Fibroblast of upper back skin (primary cell): ENCODE measurements at regions not wholly inside any gene's neighbourhood (a gene's known extent, or its start where the extent isn't known, plus 50 kb on each side); places are given as distances from the start of the nearest gene placed in this dataset.
A peak's percentile ranks its signal among the peaks of the same experiment; 100 is the strongest.
"Not testable (repeated sequence)": the region's sequence is repeated elsewhere in the genome, so short reads cannot be mapped to it uniquely, and the experiment has no call there.

ENCODE experiments used
- DNase-seq: peaks from one replicate; pipeline ENCODE4 v3.0.0-alpha.2; 2013

- DNase-seq, result no peak
Observed at GRCh38 chrX:34576864-34577263, 80.2 kb downstream of the TMEM47 start.

DNA sequence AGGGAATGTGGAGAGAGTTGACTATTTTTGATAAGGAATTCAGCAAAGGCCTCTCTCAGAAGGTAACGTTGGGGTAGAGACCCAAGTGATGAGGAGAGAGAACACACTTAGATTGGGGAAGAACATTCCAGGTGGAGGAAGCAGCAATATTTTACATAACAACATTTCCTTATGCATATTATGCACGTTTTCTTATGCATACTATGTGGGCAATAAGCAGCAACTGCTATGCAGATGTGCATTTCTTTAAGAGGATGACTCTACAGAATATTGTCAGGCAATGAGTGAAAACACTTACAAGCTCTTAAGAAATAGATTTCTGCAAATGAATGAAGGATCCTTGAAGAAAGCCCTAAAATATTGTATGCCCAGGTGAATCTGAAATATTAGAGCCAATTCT lies 91.1 kb downstream of the TMEM47 start:
- no peak for DNase-seq

- no peak for DNase-seq
Observed at GRCh38 chrX:34563804-34564203, 93.3 kb downstream of the TMEM47 start.

GRCh38 chrX:34563061-34563460 lies 94.0 kb downstream of the TMEM47 start:
- no peak for DNase-seq

- no peak for DNase-seq
Observed at GRCh38 chrX:34562006-34562405, 95.1 kb downstream of the TMEM47 start.

DNA sequence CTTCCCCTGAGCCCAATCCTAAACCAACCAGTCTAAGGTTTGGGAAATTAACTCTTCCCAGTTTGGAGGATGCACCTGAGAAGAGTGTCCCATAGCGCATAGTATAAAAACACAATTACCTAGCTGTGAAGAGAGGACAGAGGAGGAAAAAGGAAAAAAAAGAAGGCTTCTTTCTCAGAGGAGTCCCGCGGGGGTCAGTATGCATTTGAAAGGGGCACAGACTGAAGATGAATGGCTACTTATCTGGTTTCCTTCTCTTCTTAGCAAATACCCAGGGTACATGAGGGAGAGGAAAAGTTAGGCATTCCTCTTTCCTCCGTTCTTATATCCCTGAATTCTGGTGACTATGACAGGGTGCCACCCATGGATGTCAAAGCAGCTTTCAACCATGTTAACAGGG lies 96.9 kb downstream of the TMEM47 start:
- no peak for DNase-seq

DNA sequence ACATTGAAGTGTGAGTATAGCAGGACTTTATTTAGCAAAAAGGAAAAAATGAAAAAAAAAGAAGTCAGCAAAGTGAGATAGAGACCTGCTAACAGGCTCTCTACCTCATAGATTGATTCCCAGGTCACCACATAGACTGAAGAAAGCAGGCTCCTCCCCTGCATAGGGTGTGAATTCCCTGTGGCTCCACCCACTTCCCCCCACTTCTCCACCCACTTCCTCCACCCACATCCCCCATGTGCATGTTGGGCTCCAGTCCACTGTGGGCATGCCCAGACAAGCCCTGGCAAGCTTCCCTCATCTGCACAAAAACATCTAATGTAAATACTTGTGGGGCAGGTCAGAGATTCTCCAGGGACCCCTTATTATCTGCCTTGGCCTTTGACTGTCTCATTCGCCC lies 97.8 kb downstream of the TMEM47 start:
- DNase-seq, result peak; percentile 33

DNA sequence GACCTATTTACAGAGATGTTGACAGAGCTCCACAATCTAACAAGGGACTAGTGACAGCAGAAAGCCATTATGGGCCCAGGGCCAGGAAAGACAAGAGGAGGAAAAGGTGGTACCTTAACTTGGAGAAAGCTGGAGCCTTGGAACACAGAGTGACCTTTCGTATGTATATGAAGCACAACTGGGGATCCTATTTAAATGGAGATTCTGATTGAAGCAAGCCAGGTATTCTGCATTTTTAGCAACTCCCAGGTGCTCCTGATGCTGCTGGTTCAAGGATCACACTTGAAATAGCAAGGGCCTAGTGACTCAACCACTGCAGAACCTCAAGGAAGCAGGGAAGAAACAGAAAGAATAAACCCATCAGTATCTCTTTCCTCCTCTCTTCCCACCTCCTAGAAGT lies 99.4 kb downstream of the TMEM47 start:
- DNase-seq, result no peak

DNA sequence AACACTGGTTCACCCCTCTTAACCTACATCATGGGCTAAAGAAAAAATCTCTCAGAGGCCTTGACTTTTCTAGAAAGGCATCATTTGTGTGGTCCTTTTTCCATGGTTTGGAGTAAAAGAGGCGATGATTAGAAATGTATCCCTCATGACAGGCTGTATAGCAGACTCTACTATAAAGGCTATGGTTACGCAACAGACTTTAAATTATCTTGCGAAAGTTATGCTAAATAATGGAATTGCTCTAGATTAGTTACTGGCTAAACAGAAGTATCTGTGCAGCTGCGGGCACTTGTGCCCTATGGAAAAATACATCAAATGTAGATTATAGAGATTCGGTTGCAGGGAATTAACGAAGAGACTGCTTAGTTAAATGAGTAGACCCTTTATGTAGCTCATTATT lies 101.6 kb downstream of the TMEM47 start:
- DNase-seq, result no peak

- DNase-seq, result no peak
Observed at GRCh38 chrX:34546366-34546765, 110.7 kb downstream of the TMEM47 start.

DNA sequence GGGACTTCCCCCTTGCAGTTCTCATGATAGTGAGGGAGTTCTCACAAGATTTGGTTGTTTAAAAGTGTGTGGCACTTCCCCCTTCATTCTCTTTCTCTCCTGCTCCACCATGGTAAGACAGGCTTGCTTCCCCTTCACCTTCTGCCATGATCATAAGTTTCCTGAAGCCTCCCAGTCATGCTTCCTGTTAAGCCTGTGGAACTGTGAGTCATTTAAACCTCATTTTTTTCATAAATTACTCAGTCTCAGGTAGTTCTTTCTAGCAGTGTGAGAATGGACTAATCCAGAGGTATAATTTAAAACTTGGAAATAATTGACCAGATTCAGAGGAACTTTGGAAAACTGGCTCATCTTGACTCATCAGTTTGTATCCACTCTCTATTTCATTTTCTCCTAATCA lies 129.0 kb downstream of the TMEM47 start:
- DNase-seq, result no peak

GRCh38 chrX:34521563-34521962 lies 135.5 kb downstream of the TMEM47 start:
- DNase-seq, result no peak

- DNase-seq, result no peak
Observed at GRCh38 chrX:34509394-34509793, 147.7 kb downstream of the TMEM47 start.

DNA sequence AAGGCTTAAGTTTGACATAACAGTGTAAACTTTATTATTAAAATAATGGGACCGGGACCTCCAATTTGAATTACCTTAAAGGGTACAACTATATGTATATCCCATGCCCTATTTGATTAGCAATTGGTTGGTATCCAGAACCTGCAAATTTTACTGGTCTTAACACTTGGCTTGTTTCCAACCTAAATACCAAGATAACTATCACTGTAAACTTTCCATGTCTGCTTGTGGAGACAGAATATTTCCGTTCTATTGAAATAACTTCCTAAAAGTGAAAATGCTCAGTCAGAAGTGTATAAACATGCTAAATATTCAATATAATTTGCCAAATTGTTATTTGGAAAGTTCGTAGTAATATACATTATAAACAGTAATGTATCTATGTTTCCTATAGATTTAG lies 154.0 kb downstream of the TMEM47 start:
- no peak for DNase-seq

- DNase-seq, result no peak
Observed at GRCh38 chrX:34493086-34493485, 164.0 kb downstream of the TMEM47 start.

DNA sequence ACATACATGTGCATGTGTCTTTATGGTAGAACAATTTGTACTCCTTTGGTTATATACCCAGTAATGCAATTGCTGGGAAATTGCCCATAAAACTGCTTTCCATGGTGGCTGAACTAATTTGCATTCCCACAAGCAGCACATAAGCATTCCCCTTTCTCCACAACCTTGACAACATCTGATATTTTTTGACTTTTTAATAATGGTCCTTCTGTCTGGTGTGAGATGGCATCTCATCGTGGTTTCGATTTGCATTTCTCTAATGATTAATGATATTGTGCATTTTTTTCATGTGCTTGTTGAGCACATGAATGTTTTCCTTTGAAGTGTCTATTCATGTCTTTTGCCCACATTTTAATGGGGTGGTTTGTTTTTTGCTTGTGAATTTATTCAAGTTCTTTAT lies 166.0 kb downstream of the TMEM47 start:
- no peak for DNase-seq

GRCh38 chrX:34487364-34487763 lies 169.7 kb downstream of the TMEM47 start:
- no peak for DNase-seq

- DNase-seq, result no peak
Observed at GRCh38 chrX:34483980-34484379, 173.1 kb downstream of the TMEM47 start.

DNA sequence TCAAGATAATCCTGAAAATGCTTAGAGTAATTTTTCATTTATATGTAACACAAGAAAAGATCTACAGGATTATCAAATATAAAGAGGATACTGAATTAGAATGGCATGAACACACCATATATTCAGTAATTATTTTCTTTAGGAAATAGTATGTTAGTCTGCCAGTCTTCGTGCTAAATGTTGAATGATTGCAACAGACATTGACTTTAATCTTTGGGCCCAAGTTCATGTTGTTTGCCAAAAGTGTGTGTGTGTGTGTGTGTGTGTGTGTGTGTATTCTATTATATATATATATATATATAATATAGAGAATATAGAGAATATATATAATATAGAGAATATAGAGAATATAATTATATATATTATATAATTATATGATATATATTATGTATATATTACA lies 186.6 kb downstream of the TMEM47 start:
- no peak for DNase-seq

GRCh38 chrX:34467437-34467836 lies 189.6 kb downstream of the TMEM47 start:
- DNase-seq, result no peak

- DNase-seq, result not testable (repeated sequence)
Observed at GRCh38 chrX:34463220-34463619, 193.9 kb downstream of the TMEM47 start.

- not testable (repeated sequence) for DNase-seq
Observed at GRCh38 chrX:34457850-34458249, 199.2 kb downstream of the TMEM47 start.

DNA sequence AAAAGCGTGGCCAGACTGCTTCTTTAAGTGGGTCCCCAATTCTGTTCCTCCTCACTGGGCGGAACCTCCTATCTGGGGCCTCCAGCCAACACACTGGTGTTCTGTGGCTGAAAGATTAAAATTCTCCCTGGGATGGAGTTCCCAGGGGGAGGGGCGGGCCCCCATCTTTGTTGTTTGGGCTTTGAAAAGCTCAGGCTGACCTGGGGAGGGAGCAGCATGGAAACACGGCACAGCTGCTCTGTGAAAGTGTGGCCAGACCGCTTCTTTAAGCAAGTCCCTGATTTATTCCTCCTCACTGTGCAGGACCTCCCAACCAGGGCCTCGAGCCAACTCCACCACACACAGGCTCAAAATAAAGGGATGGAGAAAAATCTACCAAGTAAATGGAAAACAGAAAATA lies 219.5 kb downstream of the TMEM47 start:
- DNase-seq, result no peak

DNA sequence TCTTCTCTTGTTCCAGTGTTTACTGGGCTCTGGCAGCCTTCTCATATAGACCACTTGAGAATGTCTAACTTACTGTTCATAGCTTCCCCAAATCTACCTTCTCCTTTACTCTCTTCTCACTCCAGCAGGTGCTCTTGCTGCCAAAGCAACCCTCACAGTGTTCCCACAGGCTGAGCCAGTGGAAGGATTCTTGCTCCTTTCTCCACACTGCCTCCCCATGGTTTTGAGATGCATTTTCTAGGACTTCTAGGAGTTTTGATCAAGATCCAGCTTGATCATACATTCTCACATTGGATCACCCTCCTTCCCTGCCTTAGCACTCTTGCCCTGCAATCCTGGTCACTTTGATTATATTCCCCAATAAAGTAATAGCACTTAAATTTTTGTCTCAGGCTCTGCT lies 230.8 kb downstream of the TMEM47 start:
- DNase-seq, result no peak

GRCh38 chrX:34406580-34406979 lies 250.5 kb downstream of the TMEM47 start:
- no peak for DNase-seq

DNA sequence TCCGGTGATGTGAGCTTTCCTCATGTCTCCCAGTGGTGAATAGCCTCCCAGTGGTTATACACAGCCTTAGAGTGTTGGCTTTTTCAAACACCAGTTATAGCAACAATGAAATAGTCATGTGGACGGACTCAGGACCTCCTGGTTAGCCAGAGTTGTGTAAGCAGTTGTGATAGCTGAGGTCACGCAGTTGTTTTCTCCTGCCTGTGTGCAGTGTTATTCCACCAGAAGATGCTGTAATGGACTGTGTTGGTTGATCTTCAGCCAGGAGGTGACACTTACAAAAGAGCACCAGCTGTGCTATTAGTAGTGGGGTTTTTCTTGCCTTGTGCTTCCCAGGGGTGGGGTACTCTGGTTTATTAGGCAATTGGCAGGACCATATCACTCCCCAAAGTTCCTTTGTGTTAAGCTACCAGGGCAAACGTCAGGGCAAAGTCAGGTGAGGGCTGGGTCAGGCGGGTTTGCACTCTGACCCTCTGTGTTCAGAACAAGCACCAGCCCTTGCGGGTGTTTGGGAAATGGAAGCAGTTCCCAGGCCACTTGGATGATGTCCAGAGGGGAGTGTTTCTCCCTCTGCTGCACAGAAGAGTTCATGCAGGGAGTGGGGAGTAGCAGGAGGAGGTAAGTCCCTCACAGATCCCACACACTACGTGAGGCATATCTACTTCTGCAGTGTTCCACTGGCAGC lies 252.6 kb downstream of the TMEM47 start:
- no peak for DNase-seq
